SK-N-SH (cell line): ENCODE measurements at regions not wholly inside any gene's neighbourhood (a gene's known extent, or its start where the extent isn't known, plus 50 kb on each side); places are given as distances from the start of the nearest gene placed in this dataset.

Experiments used
- CTCF ChIA-PET: fragments of 300-600, 350-600 bp; formaldehyde crosslinking; extraction: SDS; loops from one replicate; lab custom pipeline; 2021; lab: Yijun Ruan, JAX
- POLR2A ChIA-PET: fragments of 350-600 bp; sonication (Branson Sonifier 250); formaldehyde crosslinking; extraction: SDS; loops from one replicate; lab custom pipeline; 2020; ENCODE audit warnings: antibody characterized with exemption, inconsistent platforms; lab: Yijun Ruan, JAX
- DNase-seq: peaks from one replicate; pipeline ENCODE4 v3.0.0; 2012
- H2AFZ ChIP-seq: fragments of 200-600 bp; sonication (generic); 2 replicates; pipeline ENCODE4 v1.8.1; 2016; ENCODE audit warnings: antibody characterized with exemption, mild to moderate bottlenecking, low read depth
- H3F3A ChIP-seq: fragments of 200-600 bp; sonication (generic); replicated peaks from 2 replicates; pipeline ENCODE3; 2016; ENCODE audit warnings: antibody characterized with exemption, mild to moderate bottlenecking; ENCODE audit not compliant: insufficient read depth
- H3K27ac ChIP-seq, 2 experiments: fragments of 200-500 bp in 1 of 2; fragments of 200-600 bp in 1 of 2; sonication (Bioruptor generic) in 1 of 2; sonication (generic), shearing (Covaris generic) in 1 of 2; 2 replicates each; pipeline versions ENCODE4 v1.5.1 to v1.6.1; 2014 to 2016; ENCODE audit warnings: low read depth in 2 of 2, inconsistent platforms in 1 of 2, low read length in 1 of 2, mild to moderate bottlenecking in 1 of 2, mixed read lengths in 1 of 2
- H3K27me3 ChIP-seq: fragments of 200-600 bp; sonication (generic), shearing (Covaris generic); 2 replicates; pipeline ENCODE4 v1.6.1; 2016; ENCODE audit warnings: mixed run types; ENCODE audit not compliant: insufficient read depth
- H3K36me3 ChIP-seq, 2 experiments: fragments of 200-500 bp in 1 of 2; fragments of 200-600 bp in 1 of 2; sonication (Bioruptor generic) in 1 of 2; sonication (generic) in 1 of 2; replicated peaks in 1 of 2; 2 replicates each; pipeline versions ENCODE3 to v1.5.1; 2014 to 2016; ENCODE audit warnings: low read length in 1 of 2, mild to moderate bottlenecking in 1 of 2; ENCODE audit not compliant: insufficient read depth in 2 of 2, control insufficient read depth in 1 of 2
- H3K4me1 ChIP-seq, 2 experiments: fragments of 200-500 bp in 1 of 2; fragments of 200-600 bp in 1 of 2; sonication (Bioruptor generic) in 1 of 2; sonication (generic), shearing (Covaris generic) in 1 of 2; 2 replicates each; pipeline versions ENCODE4 v1.5.1 to v1.6.1; 2014 to 2016; ENCODE audit warnings: low read depth in 1 of 2, low read length in 1 of 2, mixed run types in 1 of 2; ENCODE audit not compliant: insufficient read depth in 2 of 2, control insufficient read depth in 1 of 2
- H3K4me2 ChIP-seq: fragments of 200-600 bp; sonication (generic), shearing (Covaris generic); 2 replicates; pipeline ENCODE4 v1.6.1; 2017; ENCODE audit warnings: mixed run types
- H3K4me3 ChIP-seq, 2 experiments: fragments of 200-500 bp in 1 of 2; fragments of 200-600 bp in 1 of 2; sonication (Bioruptor generic) in 1 of 2; sonication (generic), shearing (Covaris generic) in 1 of 2; 2 replicates each; pipeline versions ENCODE4 v1.5.1 to v1.8.1; 2014 to 2016; ENCODE audit warnings: low read depth in 2 of 2, inconsistent platforms in 1 of 2, low read length in 1 of 2, mild to moderate bottlenecking in 1 of 2, mixed read lengths in 1 of 2, moderate library complexity in 1 of 2
- H3K79me2 ChIP-seq: fragments of 200-600 bp; sonication (generic); 2 replicates; pipeline ENCODE4 v1.8.1; 2017; ENCODE audit warnings: mild to moderate bottlenecking; ENCODE audit not compliant: insufficient read depth
- H3K9ac ChIP-seq: fragments of 200-600 bp; sonication (generic); 2 replicates; pipeline ENCODE4 v1.6.1; 2017; ENCODE audit warnings: mixed run types
- H3K9me2 ChIP-seq: fragments of 200-600 bp; sonication (generic); 2 replicates; pipeline ENCODE4 v1.6.1; 2017; ENCODE audit warnings: mixed run types
- H3K9me3 ChIP-seq: fragments of 200-600 bp; sonication (generic); 2 replicates; pipeline ENCODE4 v1.6.1; 2017; ENCODE audit warnings: mixed run types, mild to moderate bottlenecking, moderate library complexity
- H4K20me1 ChIP-seq: fragments of 200-600 bp; sonication (generic); 2 replicates; pipeline ENCODE4 v1.6.1; 2017; ENCODE audit warnings: mild to moderate bottlenecking, mixed run types; ENCODE audit not compliant: insufficient read depth
- GABPA ChIP-seq: IDR thresholded peaks from 2 replicates; pipeline ENCODE4 v1.4.0; 2012; ENCODE audit warnings: low read depth, mild to moderate bottlenecking
- IRF3 ChIP-seq: fragments of 150-350 bp; IDR thresholded peaks from 2 replicates; pipeline ENCODE4 v1.6.1; 2016; ENCODE audit warnings: mild to moderate bottlenecking, low read depth, low read length
- MAX ChIP-seq: IDR thresholded peaks from 2 replicates; pipeline ENCODE4 v1.4.0; 2012; ENCODE audit warnings: low read depth
- NFIC ChIP-seq: IDR thresholded peaks from 2 replicates; pipeline ENCODE4 v1.4.0; 2012; ENCODE audit warnings: borderline replicate concordance
- POLR2AphosphoS5 ChIP-seq: IDR thresholded peaks from 2 replicates; pipeline ENCODE4 v1.6.1; 2012; ENCODE audit warnings: low read depth, low read length
- REST ChIP-seq: IDR thresholded peaks from 2 replicates; pipeline ENCODE4 v1.6.1; 2012; ENCODE audit warnings: mild to moderate bottlenecking, low read depth, low read length, moderate library complexity
- RFX5 ChIP-seq: IDR thresholded peaks from 2 replicates; pipeline ENCODE4 v1.6.1; 2012; ENCODE audit warnings: mild to moderate bottlenecking, improper control_type of control experiment, low read length
- RXRA ChIP-seq: IDR thresholded peaks from 2 replicates; pipeline ENCODE4 v1.4.0; 2012; ENCODE audit warnings: low read depth, mild to moderate bottlenecking, borderline replicate concordance
- SMC3 ChIP-seq: IDR thresholded peaks from 2 replicates; pipeline ENCODE4 v1.6.1; 2012; ENCODE audit warnings: low read depth, low read length, improper control_type of control experiment
- TEAD4 ChIP-seq: IDR thresholded peaks from 2 replicates; pipeline ENCODE4 v1.4.0; 2012; ENCODE audit warnings: mild to moderate bottlenecking, borderline replicate concordance; ENCODE audit not compliant: insufficient read depth
- USF2 ChIP-seq: fragments of 150-350 bp; IDR thresholded peaks from 2 replicates; pipeline ENCODE4 v1.6.1; 2017; ENCODE audit warnings: antibody characterized with exemption, low read length, low read depth, borderline replicate concordance
- WGBS: methylation state at CpG from one replicate; pipeline ENCODE4 v1.1.6; 2017; ENCODE audit warnings: low lambda C conversion rate; 5-methylcytosine and 5-hydroxymethylcytosine counted together

- Histone ChIP-seq H3K4me2 (no peak overlapping the region), H3K4me3 (no peak overlapping the region), H3K9ac (no peak overlapping the region), H3K9me2 (no peaks in the 10 kb centered on the region), H3K27ac (no peak overlapping the region), H3F3A (no peaks in the 10 kb centered on the region), H3K79me2 (no peaks in the 10 kb centered on the region), H4K20me1 (no peaks in the 10 kb centered on the region), H3K9me3 (no peaks in the 10 kb centered on the region), H3K27me3 (no peaks in the 10 kb centered on the region; the same call in 1 of the 2 replicates)
- POLR2A ChIA-PET, result no interaction called here
- CTCF ChIA-PET, result no interaction called here
- no peak for DNase-seq
- 2% methylated on average over 6 of the region's 8 CpGs for WGBS
- TF ChIP-seq RXRA (no peak), POLR2AphosphoS5 (no peak), GABPA (no peak), NFIC (no peak), MAX (no peak), REST (no peak), IRF3 (no peak), RFX5 (no peak)
- TF ChIP-seq, all 33 proteins: peak for 0
- no peaks in the 10 kb centered on the region for H3K36me3 ChIP-seq
- H2AFZ ChIP-seq, result no peak overlapping the region
- H3K4me1 ChIP-seq, result no peaks in the 10 kb centered on the region
These were observed 402.0 kb upstream of the IRX4 start for GRCh38 chr5:2284678-2285077.

GRCh38 chr5:2283481-2284045 lies 400.8 kb upstream of the IRX4 start:
- Histone ChIP-seq H3K79me2 (no peaks in the 10 kb centered on the region), H3K9me2 (no peaks in the 10 kb centered on the region), H3K27ac (no peak overlapping the region), H3K27me3 (no peaks in the 10 kb centered on the region; the same call in 1 of the 2 replicates), H3K4me2 (no peak overlapping the region), H3K9ac (no peak overlapping the region), H3K4me3 (no peak overlapping the region), H3K4me1 (no peaks in the 10 kb centered on the region), H2AFZ (no peak overlapping the region), H3F3A (no peaks in the 10 kb centered on the region), H3K9me3 (no peaks in the 10 kb centered on the region), H4K20me1 (no peaks in the 10 kb centered on the region), H3K36me3 (no peaks in the 10 kb centered on the region)
- ChIA-PET CTCF (no interaction called here), POLR2A (no interaction called here)
- DNase-seq, result no peak
- 10% methylated on average over 7 of the region's 10 CpGs for WGBS
- TF ChIP-seq USF2 (no peak), TEAD4 (no peak), REST (no peak), SMC3 (no peak)
- TF ChIP-seq, all 33 proteins: peak for 0
